IMR-90 (cell line): ENCODE measurements at regions not wholly inside any gene's neighbourhood (a gene's known extent, or its start where the extent isn't known, plus 50 kb on each side); places are given as distances from the start of the nearest gene placed in this dataset.

Source experiments
- ATAC-seq: fragments of 200-7000 bp; cut with Tn5 transposase; 2 replicates; pipeline ENCODE4 v1.9.1; 2020; ENCODE audit warnings: low read depth, mild to moderate bottlenecking, moderate library complexity
- BruUV-seq: library from RNA; stranded (reverse); fragments of 400-500 nt; replicated peaks from 2 replicates; lab custom pipeline; 2021; lab: Mats Ljungman, UMichigan
- CTCF ChIA-PET: fragments of 300-600 bp; formaldehyde crosslinking; extraction: SDS; loops from one replicate; lab custom pipeline; 2021; ENCODE audit warnings: antibody characterized with exemption; lab: Yijun Ruan, JAX
- POLR2A ChIA-PET: fragments of 300-600 bp; sonication (Branson Sonifier 250); formaldehyde crosslinking; loops from one replicate; lab custom pipeline; 2022; ENCODE audit warnings: antibody characterized with exemption; ENCODE audit not compliant: unreplicated experiment; lab: Charles Lee
- DNase-seq: peaks from one replicate; pipeline ENCODE4 v3.0.0; 2013
- H2AFZ ChIP-seq: replicated peaks from 2 replicates; pipeline ENCODE3; 2013; ENCODE audit warnings: low read length, mild to moderate bottlenecking; ENCODE audit not compliant: poor library complexity
- H2AK5ac ChIP-seq: 2 replicates; pipeline ENCODE4 v1.6.1; 2013; ENCODE audit warnings: low read depth, low read length, inconsistent platforms
- H2AK9ac ChIP-seq: replicated peaks from 2 replicates; pipeline ENCODE3; 2013; ENCODE audit warnings: mild to moderate bottlenecking, low read depth, low read length, moderate library complexity; ENCODE audit not compliant: poor library complexity
- H2BK120ac ChIP-seq: 2 replicates; pipeline ENCODE4 v1.6.1; 2013; ENCODE audit warnings: low read depth, low read length, inconsistent platforms
- H2BK15ac ChIP-seq: 3 replicates; pipeline ENCODE4 v1.6.1; 2013; ENCODE audit warnings: low read depth, low read length, inconsistent platforms
- H2BK20ac ChIP-seq: 2 replicates; pipeline ENCODE4 v1.6.1; 2013; ENCODE audit warnings: low read depth, mild to moderate bottlenecking, inconsistent platforms, low read length, moderate library complexity
- H2BK5ac ChIP-seq: 2 replicates; pipeline ENCODE4 v1.6.1; 2013; ENCODE audit warnings: mild to moderate bottlenecking, low read depth, low read length, inconsistent platforms; ENCODE audit not compliant: poor library complexity, severe bottlenecking
- H3K14ac ChIP-seq: replicated peaks from 2 replicates; pipeline ENCODE4 v1.6.1; 2013; ENCODE audit warnings: low read depth, low read length, inconsistent platforms
- H3K18ac ChIP-seq: 2 replicates; pipeline ENCODE4 v1.6.1; 2013; ENCODE audit warnings: low read depth, low read length, control low read depth
- H3K23ac ChIP-seq: 2 replicates; pipeline ENCODE4 v1.6.1; 2013; ENCODE audit warnings: low read depth, low read length, inconsistent platforms
- H3K27ac ChIP-seq: 2 replicates; pipeline ENCODE4 v1.5.1; 2013; ENCODE audit warnings: mild to moderate bottlenecking, control low read depth, low read length; ENCODE audit not compliant: insufficient read depth
- H3K27me3 ChIP-seq: 2 replicates; pipeline ENCODE4 v1.6.1; 2013; ENCODE audit warnings: low read length; ENCODE audit not compliant: control insufficient read depth, insufficient read depth
- H3K36me3 ChIP-seq: 2 replicates; pipeline ENCODE4 v1.6.1; 2013; ENCODE audit warnings: low read length, mixed read lengths; ENCODE audit not compliant: control insufficient read depth, insufficient read depth
- H3K4ac ChIP-seq: 2 replicates; pipeline ENCODE4 v1.6.1; 2013; ENCODE audit warnings: low read depth, low read length, inconsistent platforms
- H3K4me1 ChIP-seq: 2 replicates; pipeline ENCODE4 v1.6.1; 2013; ENCODE audit warnings: low read length, mixed read lengths; ENCODE audit not compliant: control insufficient read depth, insufficient read depth
- H3K4me2 ChIP-seq: 2 replicates; pipeline ENCODE4 v1.6.1; 2013; ENCODE audit warnings: low read depth, mild to moderate bottlenecking, control low read depth, low read length, moderate library complexity
- H3K4me3 ChIP-seq: 2 replicates; pipeline ENCODE4 v1.5.1; 2013; ENCODE audit warnings: low read depth, mild to moderate bottlenecking, control low read depth, low read length, moderate library complexity; ENCODE audit not compliant: insufficient read depth
- H3K56ac ChIP-seq: 2 replicates; pipeline ENCODE4 v1.6.1; 2013; ENCODE audit warnings: low read length, inconsistent platforms; ENCODE audit not compliant: insufficient read depth; ENCODE audit errors: extremely low read depth
- H3K79me1 ChIP-seq, 2 experiments: 2 replicates each; pipeline ENCODE4 v1.6.1; 2013; ENCODE audit warnings: low read length in 2 of 2, inconsistent platforms in 1 of 2, low read depth in 1 of 2
- H3K9ac ChIP-seq: 2 replicates; pipeline ENCODE4 v1.6.1; 2013; ENCODE audit warnings: low read depth, low read length, control low read depth
- H3K9me1 ChIP-seq: 2 replicates; pipeline ENCODE4 v1.6.1; 2013; ENCODE audit warnings: low read length, inconsistent platforms; ENCODE audit not compliant: insufficient read depth
- H3K9me3 ChIP-seq: 2 replicates; pipeline ENCODE4 v1.6.1; 2013; ENCODE audit warnings: low read length; ENCODE audit not compliant: control insufficient read depth, insufficient read depth
- H4K20me1 ChIP-seq: 2 replicates; pipeline ENCODE4 v1.6.1; 2013; ENCODE audit warnings: low read length, inconsistent platforms; ENCODE audit not compliant: insufficient read depth
- H4K5ac ChIP-seq: 2 replicates; pipeline ENCODE4 v1.6.1; 2013; ENCODE audit warnings: mild to moderate bottlenecking, low read depth, low read length, control low read depth
- H4K8ac ChIP-seq, 2 experiments: 2 replicates each; pipeline ENCODE4 v1.6.1; 2013; ENCODE audit warnings: low read depth in 2 of 2, low read length in 2 of 2, control low read depth in 1 of 2, inconsistent platforms in 1 of 2
- H4K91ac ChIP-seq: 2 replicates; pipeline ENCODE4 v1.6.1; 2013; ENCODE audit warnings: low read depth, low read length, inconsistent platforms; ENCODE audit not compliant: insufficient read depth
- BHLHE40 ChIP-seq: fragments of 150-350 bp; IDR thresholded peaks from 2 replicates; pipeline ENCODE4 v1.6.1; 2016; ENCODE audit warnings: mild to moderate bottlenecking, low read depth, low read length
- CEBPB ChIP-seq: IDR thresholded peaks from 2 replicates; pipeline ENCODE4 v1.6.1; 2012; ENCODE audit warnings: low read depth, low read length, improper control_type of control experiment
- CHD1 ChIP-seq: IDR thresholded peaks from 2 replicates; pipeline ENCODE4 v1.6.1; 2012; ENCODE audit warnings: low read depth, low read length, improper control_type of control experiment
- FOS ChIP-seq: fragments of 150-350 bp; IDR thresholded peaks from 2 replicates; pipeline ENCODE4 v1.6.1; 2016; ENCODE audit warnings: low read depth, low read length
- MAFK ChIP-seq: IDR thresholded peaks from 2 replicates; pipeline ENCODE4 v1.6.1; 2012; ENCODE audit warnings: low read depth, low read length, improper control_type of control experiment
- MAZ ChIP-seq: IDR thresholded peaks from 2 replicates; pipeline ENCODE4 v1.6.1; 2012; ENCODE audit warnings: low read depth, mild to moderate bottlenecking, low read length, improper control_type of control experiment, moderate library complexity, borderline replicate concordance
- MXI1 ChIP-seq: IDR thresholded peaks from 2 replicates; pipeline ENCODE4 v1.6.1; 2012; ENCODE audit warnings: low read depth, mild to moderate bottlenecking, low read length, moderate library complexity, borderline replicate concordance
- NFE2L2 ChIP-seq: fragments of 150-350 bp; IDR thresholded peaks from 2 replicates; pipeline ENCODE4 v1.6.1; 2016; ENCODE audit warnings: low read depth, mild to moderate bottlenecking, low read length
- POLR2A ChIP-seq: IDR thresholded peaks from 2 replicates; pipeline ENCODE4 v1.6.1; 2012; ENCODE audit warnings: mild to moderate bottlenecking, low read depth, low read length
- RAD21 ChIP-seq: IDR thresholded peaks from 2 replicates; pipeline ENCODE4 v1.6.1; 2012; ENCODE audit warnings: low read length, improper control_type of control experiment
- RCOR1 ChIP-seq: IDR thresholded peaks from 2 replicates; pipeline ENCODE4 v1.6.1; 2012; ENCODE audit warnings: mild to moderate bottlenecking, low read length, improper control_type of control experiment; ENCODE audit not compliant: insufficient replicate concordance
- RFX5 ChIP-seq: IDR thresholded peaks from 2 replicates; pipeline ENCODE4 v1.8.0; 2012; ENCODE audit warnings: low read depth, mild to moderate bottlenecking, low read length, moderate library complexity
- SMC3 ChIP-seq: fragments of 150-350 bp; IDR thresholded peaks from 2 replicates; pipeline ENCODE4 v1.6.1; 2016; ENCODE audit warnings: low read depth, mild to moderate bottlenecking, antibody characterized with exemption, low read length, moderate library complexity
- WGBS, 2 experiments: methylation state at CpG; one replicate each; pipeline versions ENCODE4 v1.1.5 to v1.1.7; 2013; ENCODE audit warnings: missing lambda C conversion rate in 2 of 2; ENCODE audit not compliant: insufficient read length in 1 of 2; ENCODE audit errors: extremely low coverage in 2 of 2; 5-methylcytosine and 5-hydroxymethylcytosine counted together
- dilution Hi-C: fragments of 300-500 bp; cut with HindIII; formaldehyde crosslinking; loops from one replicate; pipeline ENCODE4 v1.14.3; 2018; ENCODE audit warnings: low sequenced_read_pairs; ENCODE audit not compliant: unreplicated experiment
- in situ Hi-C: fragments of 300-500 bp; cut with MboI; formaldehyde crosslinking; loops from 3 replicates; pipeline ENCODE4 v1.14.3; 2019; ENCODE audit warnings: low sequenced_read_pairs, inconsistent platforms, mixed read lengths
- intact Hi-C: fragments of 100-400 bp; cut with micrococcal nuclease; formaldehyde crosslinking; loops from 2 replicates; pipeline ENCODE4 v1.10.0; 2022
- TF ChIP-seq, protein P1 (sequence below): fragments of 150-350 bp; IDR thresholded peaks from 2 replicates; pipeline ENCODE4 v1.6.1; 2017; ENCODE audit warnings: mild to moderate bottlenecking, antibody characterized with exemption, low read length, low read depth
- TF ChIP-seq, protein P2 (sequence below): fragments of 150-350 bp; IDR thresholded peaks from 2 replicates; pipeline ENCODE4 v1.6.1; 2016; ENCODE audit warnings: low read depth, mild to moderate bottlenecking, low read length, moderate library complexity, borderline replicate concordance
- TF ChIP-seq, protein P3 (sequence below): conservative IDR thresholded peaks from 2 replicates; pipeline ENCODE4 v1.5.1; 2012; ENCODE audit warnings: mild to moderate bottlenecking, low read depth, low read length, improper control_type of control experiment

DNA sequence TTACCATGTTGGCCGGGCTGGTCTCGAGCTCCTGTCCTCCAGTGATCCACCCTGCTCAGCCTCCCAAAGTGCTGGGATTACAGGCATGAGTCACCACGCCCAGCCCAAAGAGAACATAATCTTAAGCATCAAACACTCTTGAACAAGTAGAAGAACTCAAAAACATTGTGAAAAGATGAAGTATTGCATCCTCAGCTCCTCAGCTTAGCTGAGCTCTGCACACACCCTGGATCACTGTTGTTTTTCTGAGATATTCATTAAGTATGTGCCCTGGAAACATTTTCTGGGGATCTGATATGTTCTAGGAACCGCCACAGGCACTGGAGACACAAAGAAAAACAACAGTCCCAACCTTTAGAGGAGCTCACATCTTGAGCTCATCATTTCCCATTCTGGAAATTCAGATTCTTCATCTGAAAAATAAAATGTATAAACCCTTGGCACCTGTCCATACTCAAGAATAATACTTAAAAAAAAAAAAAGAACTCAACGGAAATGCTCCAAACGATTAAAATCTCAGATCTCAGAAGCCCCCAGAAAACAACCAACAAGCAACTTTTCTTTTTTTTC is 62.2 kb upstream of the ZNF462 start:
- in situ Hi-C loops (no loop called here), dilution Hi-C loops (no loop called here), intact Hi-C loops (no loop called here)
- no peak overlapping the region for H2AK9ac ChIP-seq
- H2BK20ac ChIP-seq: no peak overlapping the region
- no peaks in the 10 kb centered on the region for H3K79me1 ChIP-seq
- no peak overlapping the region for H4K8ac ChIP-seq
- no peak overlapping the region for H3K27ac ChIP-seq
- H3K4me1 ChIP-seq: 0 out of 2 replicates have a peak, but pooled peaks cover 3% of the 10 kb centered on the region
- TF ChIP-seq CEBPB (no peak), CHD1 (no peak), RAD21 (no peak), SMC3 (no peak), RCOR1 (no peak), MAFK (no peak), RFX5 (no peak), MAZ (no peak), MXI1 (no peak), BHLHE40 (no peak), POLR2A (no peak), FOS (no peak), NFE2L2 (no peak)
- TF ChIP-seq, protein P1, sequence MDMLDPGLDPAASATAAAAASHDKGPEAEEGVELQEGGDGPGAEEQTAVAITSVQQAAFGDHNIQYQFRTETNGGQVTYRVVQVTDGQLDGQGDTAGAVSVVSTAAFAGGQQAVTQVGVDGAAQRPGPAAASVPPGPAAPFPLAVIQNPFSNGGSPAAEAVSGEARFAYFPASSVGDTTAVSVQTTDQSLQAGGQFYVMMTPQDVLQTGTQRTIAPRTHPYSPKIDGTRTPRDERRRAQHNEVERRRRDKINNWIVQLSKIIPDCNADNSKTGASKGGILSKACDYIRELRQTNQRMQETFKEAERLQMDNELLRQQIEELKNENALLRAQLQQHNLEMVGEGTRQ: no peak
- TF ChIP-seq, protein P2, sequence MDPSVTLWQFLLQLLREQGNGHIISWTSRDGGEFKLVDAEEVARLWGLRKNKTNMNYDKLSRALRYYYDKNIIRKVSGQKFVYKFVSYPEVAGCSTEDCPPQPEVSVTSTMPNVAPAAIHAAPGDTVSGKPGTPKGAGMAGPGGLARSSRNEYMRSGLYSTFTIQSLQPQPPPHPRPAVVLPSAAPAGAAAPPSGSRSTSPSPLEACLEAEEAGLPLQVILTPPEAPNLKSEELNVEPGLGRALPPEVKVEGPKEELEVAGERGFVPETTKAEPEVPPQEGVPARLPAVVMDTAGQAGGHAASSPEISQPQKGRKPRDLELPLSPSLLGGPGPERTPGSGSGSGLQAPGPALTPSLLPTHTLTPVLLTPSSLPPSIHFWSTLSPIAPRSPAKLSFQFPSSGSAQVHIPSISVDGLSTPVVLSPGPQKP: no peak
- TF ChIP-seq, protein P3, sequence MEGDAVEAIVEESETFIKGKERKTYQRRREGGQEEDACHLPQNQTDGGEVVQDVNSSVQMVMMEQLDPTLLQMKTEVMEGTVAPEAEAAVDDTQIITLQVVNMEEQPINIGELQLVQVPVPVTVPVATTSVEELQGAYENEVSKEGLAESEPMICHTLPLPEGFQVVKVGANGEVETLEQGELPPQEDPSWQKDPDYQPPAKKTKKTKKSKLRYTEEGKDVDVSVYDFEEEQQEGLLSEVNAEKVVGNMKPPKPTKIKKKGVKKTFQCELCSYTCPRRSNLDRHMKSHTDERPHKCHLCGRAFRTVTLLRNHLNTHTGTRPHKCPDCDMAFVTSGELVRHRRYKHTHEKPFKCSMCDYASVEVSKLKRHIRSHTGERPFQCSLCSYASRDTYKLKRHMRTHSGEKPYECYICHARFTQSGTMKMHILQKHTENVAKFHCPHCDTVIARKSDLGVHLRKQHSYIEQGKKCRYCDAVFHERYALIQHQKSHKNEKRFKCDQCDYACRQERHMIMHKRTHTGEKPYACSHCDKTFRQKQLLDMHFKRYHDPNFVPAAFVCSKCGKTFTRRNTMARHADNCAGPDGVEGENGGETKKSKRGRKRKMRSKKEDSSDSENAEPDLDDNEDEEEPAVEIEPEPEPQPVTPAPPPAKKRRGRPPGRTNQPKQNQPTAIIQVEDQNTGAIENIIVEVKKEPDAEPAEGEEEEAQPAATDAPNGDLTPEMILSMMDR: no peak
- no peak overlapping the region for H2BK5ac ChIP-seq
- H4K5ac ChIP-seq: no peak overlapping the region
- H2AK5ac ChIP-seq: no peak overlapping the region
- DNase-seq (no peak), ATAC-seq (no peak)
- no peaks in the 10 kb centered on the region for H3K36me3 ChIP-seq
- no peak overlapping the region for H2BK15ac ChIP-seq
- ChIA-PET POLR2A (no interaction called here), CTCF (interaction anchor here (0.9 kb wide), 1 partner anchor 306 kb away, joined by 3 read pairs; no protein-coding TSS in a partner anchor)
- no peak overlapping the region for H4K91ac ChIP-seq
- H3K9me3 ChIP-seq: no peaks in the 10 kb centered on the region
- H2AFZ ChIP-seq: no peak overlapping the region
- no peak overlapping the region for H3K56ac ChIP-seq
- no peak overlapping the region for H3K18ac ChIP-seq
- no peaks in the 10 kb centered on the region for H3K9me1 ChIP-seq
- BruUV-seq: no TSS peak
- no peak overlapping the region for H3K4me3 ChIP-seq
- H3K4ac ChIP-seq: no peak overlapping the region
- H3K27me3 ChIP-seq: no peaks in the 10 kb centered on the region
- H3K23ac ChIP-seq: no peak overlapping the region
- H3K4me2 ChIP-seq: no peak overlapping the region
- H3K14ac ChIP-seq: no peak overlapping the region
- H3K9ac ChIP-seq: no peak overlapping the region
- H4K20me1 ChIP-seq: no peaks in the 10 kb centered on the region
- WGBS, 2 experiments: no CpG with 5 or more reads among the region's 6 CpGs
- no peak overlapping the region for H2BK120ac ChIP-seq
